Endothelial cell of umbilical vein (primary cell): ENCODE measurements at regions not wholly inside any gene's neighbourhood (a gene's known extent, or its start where the extent isn't known, plus 50 kb on each side); places are given as distances from the start of the nearest gene placed in this dataset.

ENCODE experiments used
- BruUV-seq: library from RNA; stranded (reverse); fragments of 400-500 nt; replicated peaks from 2 replicates; lab custom pipeline; 2021; lab: Mats Ljungman, UMichigan
- CTCF ChIA-PET: fragments of 300-600, 350-600 bp; sonication (Branson Sonifier 250); formaldehyde crosslinking; loops from one replicate; lab custom pipeline; 2021; ENCODE audit warnings: antibody characterized with exemption, inconsistent platforms; lab: Charles Lee
- POLR2A ChIA-PET: fragments of 300-600, 350-600 bp; sonication (Branson Sonifier 250); formaldehyde crosslinking; loops from one replicate; lab custom pipeline; 2021; ENCODE audit warnings: antibody characterized with exemption, inconsistent platforms; lab: Charles Lee
- DNase-seq: peaks from one replicate; pipeline ENCODE4 v3.0.0-alpha.2; 2011; ENCODE audit warnings: low read depth, low spot score
- FAIRE-seq: peaks from 2 replicates; lab custom pipeline; 2011; peaks lifted over from hg19 to GRCh38; lab: Jason Lieb, UNC
- H2AFZ ChIP-seq: 2 replicates; pipeline ENCODE4 v1.6.0; 2012; ENCODE audit warnings: low read depth, low read length, control low read depth, inconsistent platforms
- H3K27ac ChIP-seq: 2 replicates; pipeline ENCODE4 v1.5.1; 2011; ENCODE audit warnings: low read depth, mild to moderate bottlenecking, control low read depth, low read length, moderate library complexity; ENCODE audit not compliant: insufficient read depth
- H3K27me3 ChIP-seq, 2 experiments: 2 replicates each; pipeline versions ENCODE4 v1.6.0 to v1.6.1; 2011; ENCODE audit warnings: low read length in 2 of 2, mixed read lengths in 1 of 2; ENCODE audit not compliant: control insufficient read depth in 2 of 2, insufficient read depth in 2 of 2
- H3K36me3 ChIP-seq, 2 experiments: 2 replicates in 1 of 2; 3 replicates in 1 of 2; pipeline ENCODE4 v1.5.1; 2011; ENCODE audit warnings: low read length in 2 of 2, mild to moderate bottlenecking in 1 of 2, moderate library complexity in 1 of 2; ENCODE audit not compliant: control insufficient read depth in 2 of 2, insufficient read depth in 2 of 2; ENCODE audit errors: extremely low read depth in 1 of 2
- H3K4me1 ChIP-seq: 3 replicates; pipeline ENCODE4 v1.5.1; 2011; ENCODE audit warnings: mild to moderate bottlenecking, low read length; ENCODE audit not compliant: control insufficient read depth, insufficient read depth; ENCODE audit errors: extremely low read depth
- H3K4me2 ChIP-seq: 2 replicates; pipeline ENCODE4 v1.6.1; 2011; ENCODE audit warnings: low read length, control low read depth, mixed read lengths; ENCODE audit not compliant: insufficient read depth
- H3K4me3 ChIP-seq, 3 experiments: fragments of 200-600 bp in 1 of 3; sonication (generic), shearing (Covaris generic) in 1 of 3; replicated peaks in 1 of 3; 2 replicates each; pipeline ENCODE4 v1.5.1; 2011 to 2016; ENCODE audit warnings: control low read depth in 3 of 3, low read length in 3 of 3, mild to moderate bottlenecking in 2 of 3, inconsistent platforms in 1 of 3, low read depth in 1 of 3, moderate library complexity in 1 of 3; ENCODE audit not compliant: insufficient read depth in 1 of 3
- H3K79me2 ChIP-seq: 2 replicates; pipeline ENCODE4 v1.6.0; 2012; ENCODE audit warnings: low read length, inconsistent platforms; ENCODE audit not compliant: control insufficient read depth, insufficient read depth
- H3K9ac ChIP-seq: replicated peaks from 2 replicates; pipeline ENCODE3; 2011; ENCODE audit warnings: low read length, control low read depth; ENCODE audit not compliant: insufficient read depth; ENCODE audit errors: extremely low read depth
- H3K9me1 ChIP-seq: replicated peaks from 3 replicates; pipeline ENCODE4 v1.6.0; 2011; ENCODE audit warnings: mild to moderate bottlenecking, low read length; ENCODE audit not compliant: control insufficient read depth, insufficient read depth; ENCODE audit errors: extremely low read depth
- H3K9me3 ChIP-seq: replicated peaks from 2 replicates; pipeline ENCODE4 v1.5.1; 2012; ENCODE audit warnings: low read length, inconsistent platforms; ENCODE audit not compliant: control insufficient read depth, insufficient read depth
- H4K20me1 ChIP-seq: replicated peaks from 2 replicates; pipeline ENCODE3; 2011; ENCODE audit warnings: mild to moderate bottlenecking, low read length; ENCODE audit not compliant: control insufficient read depth, insufficient read depth; ENCODE audit errors: extremely low read depth
- CTCF ChIP-seq, 2 donors: IDR thresholded peaks; 1 replicate in 1 of 2; 2 replicates in 1 of 2; pipeline ENCODE4 v1.5.1; 2011; ENCODE audit warnings: low read length in 2 of 2, mild to moderate bottlenecking in 2 of 2, moderate library complexity in 2 of 2, control low read depth in 1 of 2, inconsistent platforms in 1 of 2, low read depth in 1 of 2; ENCODE audit not compliant: insufficient read depth in 1 of 2; ENCODE audit errors: extremely low read depth in 1 of 2
- EZH2 ChIP-seq: IDR thresholded peaks from 2 replicates; pipeline ENCODE4 v1.6.1; 2012; ENCODE audit warnings: borderline replicate concordance, low read depth, mild to moderate bottlenecking, moderate library complexity, low read length, inconsistent platforms; ENCODE audit not compliant: severe bottlenecking
- FOS ChIP-seq: IDR thresholded peaks from 2 replicates; pipeline ENCODE4 v1.6.1; 2011; ENCODE audit warnings: mild to moderate bottlenecking, low read length, moderate library complexity, borderline replicate concordance; ENCODE audit not compliant: insufficient read depth
- GATA2 ChIP-seq: IDR thresholded peaks from 2 replicates; pipeline ENCODE4 v1.7.0; 2011; ENCODE audit warnings: low read depth, mild to moderate bottlenecking, moderate library complexity, mixed read lengths, low read length; ENCODE audit not compliant: insufficient read length, insufficient read depth
- JUN ChIP-seq: IDR thresholded peaks from 2 replicates; pipeline ENCODE4 v1.6.1; 2011; ENCODE audit warnings: borderline replicate concordance, low read depth; ENCODE audit not compliant: insufficient read length, insufficient read depth
- MAX ChIP-seq: IDR thresholded peaks from 2 replicates; pipeline ENCODE4 v1.6.1; 2011; ENCODE audit not compliant: insufficient read depth, insufficient read length
- MYC ChIP-seq: IDR thresholded peaks from one replicate; pipeline ENCODE4 v1.6.1; 2011; ENCODE audit warnings: mild to moderate bottlenecking, low read depth, low read length
- POLR2A ChIP-seq: IDR thresholded peaks from 2 replicates; pipeline ENCODE4 v1.6.1; 2012; ENCODE audit warnings: low read depth, mild to moderate bottlenecking, control low read depth, low read length
- POLR2AphosphoS5 ChIP-seq: IDR thresholded peaks from 2 replicates; pipeline ENCODE4 v1.6.1; 2012; ENCODE audit warnings: low read depth, mild to moderate bottlenecking, control low read depth, low read length, moderate library complexity; ENCODE audit not compliant: insufficient read depth
- dilution Hi-C: fragments of 300-500 bp; cut with MboI; formaldehyde crosslinking; loops from one replicate; pipeline ENCODE4 v1.15.0; 2019; ENCODE audit warnings: low sequenced_read_pairs; ENCODE audit not compliant: extremely low pct_ligation_motif_present
- intact Hi-C: fragments of 100-400 bp; cut with micrococcal nuclease; formaldehyde crosslinking; loops from one replicate; pipeline ENCODE4 v1.10.0; 2022

DNA sequence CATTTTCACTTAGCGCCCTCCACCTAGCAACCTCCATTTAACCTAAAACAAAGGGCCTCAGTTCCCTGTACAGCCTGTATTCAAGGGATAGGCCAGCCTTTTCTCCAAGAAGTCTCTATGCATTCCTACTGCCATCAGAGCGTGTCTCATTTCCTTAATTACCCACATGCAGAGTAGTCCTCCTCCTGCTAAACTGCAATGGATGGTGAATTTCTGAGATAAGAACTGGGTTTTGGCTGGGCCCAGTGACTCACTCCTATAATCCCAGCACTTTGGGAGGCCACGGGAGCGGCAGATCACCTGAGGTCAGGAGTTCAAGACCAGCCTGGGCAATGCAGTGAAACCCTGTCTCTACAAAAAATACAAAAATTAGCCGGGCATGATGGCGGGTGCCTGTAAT, 71.1 kb upstream of the GPR158 start:
- Histone ChIP-seq H3K27me3 (no peaks in the 10 kb centered on the region), H3K4me2 (no peak overlapping the region), H3K36me3 (no peaks in the 10 kb centered on the region), H2AFZ (no peak overlapping the region), H3K27ac (no peak overlapping the region), H4K20me1 (no peaks in the 10 kb centered on the region), H3K9me3 (no peaks in the 10 kb centered on the region), H3K9ac (no peak overlapping the region), H3K4me3 (no peak overlapping the region), H3K4me1 (no peaks in the 10 kb centered on the region), H3K9me1 (no peaks in the 10 kb centered on the region), H3K79me2 (no peaks in the 10 kb centered on the region)
- BruUV-seq, result no TSS peak
- intact Hi-C loops, result no loop called here
- DNase-seq (no peak), FAIRE-seq (no peak)
- POLR2A ChIA-PET, result no interaction called here
- TF ChIP-seq GATA2 (no peak), EZH2 (no peak), POLR2AphosphoS5 (no peak), MAX (no peak), JUN (no peak), MYC (no peak), POLR2A (no peak), FOS (no peak), CTCF (IDR thresholded peaks at IDR 0.05; ENCODE audit: extremely low read depth in 1 of 2, insufficient read depth in 1 of 2, low read depth in 1 of 2, low read length in 2 of 2) (no peak)
- CTCF ChIA-PET, result interaction anchor here (3.1 kb wide), 1 partner anchor 10 kb away, joined by 11 read pairs; no protein-coding TSS in a partner anchor
- dilution Hi-C loops, result no loop called here
